ENCODE measurements at regions not wholly inside any gene's neighbourhood (a gene's known extent, or its start where the extent isn't known, plus 50 kb on each side); places are given as distances from the start of the nearest gene placed in this dataset.

DNA sequence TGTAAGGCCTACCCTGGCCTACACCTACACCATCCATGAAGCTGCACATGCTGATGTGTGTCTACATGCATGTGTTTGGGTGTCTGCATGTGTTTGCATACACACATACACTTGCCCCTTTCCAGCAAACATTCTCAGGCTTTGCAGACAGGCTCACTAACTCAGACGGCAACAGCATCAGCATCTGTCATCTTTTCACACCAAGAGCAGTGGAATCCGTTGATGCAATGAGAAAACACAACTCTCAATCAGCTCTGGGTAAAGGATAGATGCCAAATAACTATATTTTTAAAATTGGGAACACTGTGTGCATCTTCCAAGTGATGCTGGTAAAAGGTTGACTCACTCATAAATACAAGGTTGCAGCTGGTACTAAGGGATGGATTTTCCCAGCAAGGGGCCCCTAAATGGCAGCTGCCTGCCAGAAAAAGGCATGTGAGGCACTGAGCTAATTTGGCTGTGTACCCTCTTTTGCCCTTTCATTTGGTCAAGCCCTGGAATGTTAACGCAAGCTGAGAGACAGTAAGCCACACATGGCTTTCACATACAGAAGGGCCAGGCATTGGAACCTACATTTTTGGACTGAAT, 296.3 kb upstream of the NPSR1 start:
- no peaks in the 10 kb centered on the region for H3K9me3 Mint-ChIP-seq (ENCODE audit: unreplicated experiment)
- no peak overlapping the region for H3K27ac Mint-ChIP-seq (ENCODE audit: unreplicated experiment)
- no peak for DNase-seq
- no peaks in the 10 kb centered on the region for H3K27me3 Mint-ChIP-seq (ENCODE audit: unreplicated experiment)
- H3K36me3 Mint-ChIP-seq (ENCODE audit: unreplicated experiment), result no peaks in the 10 kb centered on the region
- TF ChIP-seq, protein P1, sequence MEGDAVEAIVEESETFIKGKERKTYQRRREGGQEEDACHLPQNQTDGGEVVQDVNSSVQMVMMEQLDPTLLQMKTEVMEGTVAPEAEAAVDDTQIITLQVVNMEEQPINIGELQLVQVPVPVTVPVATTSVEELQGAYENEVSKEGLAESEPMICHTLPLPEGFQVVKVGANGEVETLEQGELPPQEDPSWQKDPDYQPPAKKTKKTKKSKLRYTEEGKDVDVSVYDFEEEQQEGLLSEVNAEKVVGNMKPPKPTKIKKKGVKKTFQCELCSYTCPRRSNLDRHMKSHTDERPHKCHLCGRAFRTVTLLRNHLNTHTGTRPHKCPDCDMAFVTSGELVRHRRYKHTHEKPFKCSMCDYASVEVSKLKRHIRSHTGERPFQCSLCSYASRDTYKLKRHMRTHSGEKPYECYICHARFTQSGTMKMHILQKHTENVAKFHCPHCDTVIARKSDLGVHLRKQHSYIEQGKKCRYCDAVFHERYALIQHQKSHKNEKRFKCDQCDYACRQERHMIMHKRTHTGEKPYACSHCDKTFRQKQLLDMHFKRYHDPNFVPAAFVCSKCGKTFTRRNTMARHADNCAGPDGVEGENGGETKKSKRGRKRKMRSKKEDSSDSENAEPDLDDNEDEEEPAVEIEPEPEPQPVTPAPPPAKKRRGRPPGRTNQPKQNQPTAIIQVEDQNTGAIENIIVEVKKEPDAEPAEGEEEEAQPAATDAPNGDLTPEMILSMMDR (IDR thresholded peaks at IDR 0.05; ENCODE audit: partially characterized antibody, unreplicated experiment), result no peak
- no peak overlapping the region for H3K4me3 Mint-ChIP-seq (ENCODE audit: unreplicated experiment)
- H3K4me1 Mint-ChIP-seq (ENCODE audit: low read depth, unreplicated experiment), result no peaks in the 10 kb centered on the region

DNA sequence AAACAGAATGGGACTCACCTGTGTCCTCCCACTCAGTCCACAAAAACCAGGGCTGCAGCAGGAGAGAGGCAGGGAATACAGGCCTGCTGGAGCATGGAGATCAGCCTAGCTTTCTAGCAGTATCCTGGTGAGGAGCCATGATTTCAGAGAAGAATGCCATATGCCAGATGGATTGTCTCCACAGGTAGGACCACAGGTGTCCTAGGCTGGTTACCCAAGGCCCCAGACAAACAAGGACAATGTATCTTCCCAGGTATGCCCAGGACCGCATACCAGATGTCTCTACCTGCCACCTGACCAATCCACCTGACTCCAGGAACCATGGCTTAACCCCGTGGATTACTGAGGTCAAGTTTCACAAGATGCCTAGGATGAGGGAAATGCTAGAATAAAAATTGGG, 295.4 kb upstream of the NPSR1 start:
- Mint-ChIP-seq H3K9me3 (ENCODE audit: unreplicated experiment) (no peaks in the 10 kb centered on the region), H3K36me3 (ENCODE audit: unreplicated experiment) (no peaks in the 10 kb centered on the region), H3K4me1 (ENCODE audit: low read depth, unreplicated experiment) (no peaks in the 10 kb centered on the region), H3K27me3 (ENCODE audit: unreplicated experiment) (no peaks in the 10 kb centered on the region), H3K4me3 (ENCODE audit: unreplicated experiment) (no peak overlapping the region), H3K27ac (ENCODE audit: unreplicated experiment) (no peak overlapping the region)
- no peak for DNase-seq
- TF ChIP-seq, protein P1 (IDR thresholded peaks at IDR 0.05; ENCODE audit: partially characterized antibody, unreplicated experiment), result no peak

DNA sequence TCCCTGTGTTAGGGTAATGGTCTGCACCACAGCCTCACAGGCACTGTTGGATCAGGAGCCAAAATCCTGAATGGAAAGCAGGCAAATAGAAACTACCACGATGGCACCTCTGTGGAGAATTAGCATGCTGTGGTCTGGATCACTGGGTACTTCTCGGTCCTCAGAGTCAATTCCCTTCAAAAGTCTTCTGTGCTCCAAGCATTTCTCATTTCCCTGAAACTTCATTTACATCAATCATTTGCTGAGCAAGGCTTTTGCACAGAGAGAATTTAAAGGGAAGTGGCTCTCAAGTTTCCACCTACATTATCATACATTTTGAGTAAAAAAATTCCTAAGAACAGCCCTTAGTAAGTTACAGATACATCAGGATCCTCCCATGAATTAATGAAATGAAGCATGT, 293.9 kb upstream of the NPSR1 start:
- no peaks in the 10 kb centered on the region for H3K36me3 Mint-ChIP-seq (ENCODE audit: unreplicated experiment)
- DNase-seq, result no peak
- H3K27me3 Mint-ChIP-seq (ENCODE audit: unreplicated experiment), result no peaks in the 10 kb centered on the region
- H3K27ac Mint-ChIP-seq (ENCODE audit: unreplicated experiment), result no peak overlapping the region
- TF ChIP-seq, protein P1 (IDR thresholded peaks at IDR 0.05; ENCODE audit: partially characterized antibody, unreplicated experiment), result no peak
- no peaks in the 10 kb centered on the region for H3K4me1 Mint-ChIP-seq (ENCODE audit: low read depth, unreplicated experiment)
- H3K9me3 Mint-ChIP-seq (ENCODE audit: unreplicated experiment), result no peaks in the 10 kb centered on the region
- H3K4me3 Mint-ChIP-seq (ENCODE audit: unreplicated experiment), result no peak overlapping the region

DNA sequence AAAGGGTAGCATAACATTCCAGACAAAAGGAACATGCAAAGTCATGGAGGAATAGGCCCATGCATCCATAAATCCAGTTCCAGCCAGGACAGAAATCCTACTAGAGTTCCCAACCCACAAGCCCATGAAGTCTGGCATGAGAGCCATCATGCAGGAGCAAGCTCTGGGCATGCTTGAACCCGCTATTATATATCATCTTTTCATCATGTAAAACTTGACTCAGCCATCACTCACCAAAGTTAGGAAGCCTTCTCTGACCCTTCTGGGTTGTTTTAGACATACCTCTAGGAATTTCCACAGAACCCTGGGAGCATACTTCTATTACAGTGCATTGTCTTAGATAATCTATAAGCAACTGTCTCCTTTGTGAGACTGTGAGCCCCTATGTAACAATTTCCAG, 293.0 kb upstream of the NPSR1 start:
- Mint-ChIP-seq H3K27ac (ENCODE audit: unreplicated experiment) (no peak overlapping the region), H3K36me3 (ENCODE audit: unreplicated experiment) (no peaks in the 10 kb centered on the region), H3K4me1 (ENCODE audit: low read depth, unreplicated experiment) (no peaks in the 10 kb centered on the region), H3K4me3 (ENCODE audit: unreplicated experiment) (no peak overlapping the region), H3K9me3 (ENCODE audit: unreplicated experiment) (no peaks in the 10 kb centered on the region), H3K27me3 (ENCODE audit: unreplicated experiment) (no peaks in the 10 kb centered on the region)
- no peak for DNase-seq
- TF ChIP-seq, protein P1 (IDR thresholded peaks at IDR 0.05; ENCODE audit: partially characterized antibody, unreplicated experiment), result no peak

DNA sequence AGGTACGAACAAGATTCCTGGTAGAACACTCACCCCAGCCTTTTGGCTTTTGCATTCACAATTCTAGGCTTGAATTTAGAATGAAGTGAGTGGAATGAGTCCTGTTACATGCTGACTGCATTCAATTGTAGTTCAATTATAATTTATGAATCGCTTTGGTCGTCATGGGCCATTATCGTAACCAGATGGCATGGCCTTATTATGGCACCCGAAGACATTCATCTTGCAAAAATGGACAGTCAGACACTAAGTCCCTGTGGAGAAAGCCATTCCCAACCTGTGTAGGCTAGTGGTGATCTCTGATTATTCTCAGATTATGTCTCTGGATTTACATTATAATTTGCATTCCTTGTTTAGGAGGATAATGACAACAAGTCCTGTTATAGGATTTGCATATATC, 292.4 kb upstream of the NPSR1 start:
- no peak for DNase-seq
- no peak overlapping the region for H3K27ac Mint-ChIP-seq (ENCODE audit: unreplicated experiment)
- H3K9me3 Mint-ChIP-seq (ENCODE audit: unreplicated experiment), result no peaks in the 10 kb centered on the region
- no peak overlapping the region for H3K4me3 Mint-ChIP-seq (ENCODE audit: unreplicated experiment)
- H3K27me3 Mint-ChIP-seq (ENCODE audit: unreplicated experiment), result no peaks in the 10 kb centered on the region
- no peaks in the 10 kb centered on the region for H3K4me1 Mint-ChIP-seq (ENCODE audit: low read depth, unreplicated experiment)
- no peaks in the 10 kb centered on the region for H3K36me3 Mint-ChIP-seq (ENCODE audit: unreplicated experiment)
- TF ChIP-seq, protein P1 (IDR thresholded peaks at IDR 0.05; ENCODE audit: partially characterized antibody, unreplicated experiment), result no peak

Measured in glutamatergic neuron (in vitro differentiated cells).